IPS DF 6.9 (cell line): ENCODE measurements at regions not wholly inside any gene's neighbourhood (a gene's known extent, or its start where the extent isn't known, plus 50 kb on each side); places are given as distances from the start of the nearest gene placed in this dataset.

Experiments
- DNase-seq: peaks from one replicate; pipeline ENCODE4 v3.0.0-alpha.2; 2013; ENCODE audit warnings: low read depth, low spot score
- H3K27ac ChIP-seq: one replicate; pipeline ENCODE4 v1.5.1; 2013; ENCODE audit warnings: low read length, control low read depth
- H3K27me3 ChIP-seq: 2 replicates; pipeline ENCODE4 v1.6.1; 2013; ENCODE audit warnings: mild to moderate bottlenecking, low read length; ENCODE audit not compliant: control insufficient read depth, insufficient read depth
- H3K36me3 ChIP-seq: 2 replicates; pipeline ENCODE4 v1.6.1; 2013; ENCODE audit warnings: low read length; ENCODE audit not compliant: control insufficient read depth, insufficient read depth
- H3K4me1 ChIP-seq: 2 replicates; pipeline ENCODE4 v1.6.1; 2013; ENCODE audit warnings: low read length; ENCODE audit not compliant: control insufficient read depth, insufficient read depth
- H3K4me3 ChIP-seq: 2 replicates; pipeline ENCODE4 v1.5.1; 2013; ENCODE audit warnings: mild to moderate bottlenecking, low read length
- H3K9me3 ChIP-seq: 2 replicates; pipeline ENCODE4 v1.6.1; 2013; ENCODE audit warnings: low read length, inconsistent platforms; ENCODE audit not compliant: control insufficient read depth, insufficient read depth
- WGBS: extraction: QIAGEN DNeasy Blood & Tissue Kit; methylation state at CpG from one replicate; pipeline ENCODE4 v1.1.7; 2013; ENCODE audit warnings: mixed read lengths, missing lambda C conversion rate; ENCODE audit not compliant: insufficient read length, insufficient coverage; 5-methylcytosine and 5-hydroxymethylcytosine counted together

DNA sequence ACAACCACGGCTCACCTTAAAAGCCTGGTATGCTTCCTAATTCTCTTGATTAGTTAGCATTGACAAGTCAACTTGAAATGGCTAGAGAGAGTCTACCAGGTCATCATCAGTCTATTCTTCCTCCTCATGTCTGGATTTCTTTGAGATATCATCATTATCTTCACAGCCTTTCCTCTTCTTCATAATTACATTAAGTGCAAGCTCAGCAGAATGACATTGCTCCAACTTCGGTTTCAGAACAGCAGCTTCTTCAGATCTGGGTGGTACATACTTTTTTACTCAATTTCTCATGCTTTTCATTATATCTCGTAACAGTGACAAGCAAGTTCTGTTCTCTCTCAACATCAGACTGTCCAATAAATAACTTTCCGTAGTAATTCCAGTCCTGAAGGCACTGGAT is 337.5 kb upstream of the TENM3 start:
- no peaks in the 10 kb centered on the region for H3K27me3 ChIP-seq
- no peak overlapping the region for H3K4me3 ChIP-seq
- no peak overlapping the region for H3K27ac ChIP-seq
- H3K4me1 ChIP-seq, result no peaks in the 10 kb centered on the region
- H3K9me3 ChIP-seq, result no peaks in the 10 kb centered on the region
- no peaks in the 10 kb centered on the region for H3K36me3 ChIP-seq
- no peak for DNase-seq
- WGBS, result no CpG with 5 or more reads among the region's 4 CpGs

DNA sequence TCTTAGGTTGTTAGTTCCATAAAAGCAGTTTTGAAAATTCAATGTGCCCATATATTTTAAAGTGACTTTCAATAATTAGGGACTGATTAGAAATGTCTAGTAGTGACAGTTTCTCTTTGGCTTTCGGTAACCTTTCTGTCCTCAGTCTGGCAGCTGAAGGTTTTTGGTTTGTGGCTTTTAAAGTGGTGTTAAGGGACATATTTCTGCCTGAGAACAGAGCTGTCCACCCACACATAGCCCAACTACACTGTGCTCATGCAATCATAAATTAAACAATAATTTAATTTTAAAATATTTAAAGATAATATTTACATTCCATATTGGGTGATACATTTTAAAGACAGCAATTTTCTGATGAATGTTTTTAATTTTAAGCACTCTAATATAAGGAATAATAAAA is 335.0 kb upstream of the TENM3 start:
- no peaks in the 10 kb centered on the region; the same call in 1 of the 2 replicates for H3K9me3 ChIP-seq
- no peak for DNase-seq
- no peak overlapping the region for H3K27ac ChIP-seq
- no peak overlapping the region for H3K4me3 ChIP-seq
- no CpG with 5 or more reads among the region's 1 CpG for WGBS
- H3K27me3 ChIP-seq, result no peaks in the 10 kb centered on the region
- H3K4me1 ChIP-seq, result no peaks in the 10 kb centered on the region
- H3K36me3 ChIP-seq, result no peaks in the 10 kb centered on the region

DNA sequence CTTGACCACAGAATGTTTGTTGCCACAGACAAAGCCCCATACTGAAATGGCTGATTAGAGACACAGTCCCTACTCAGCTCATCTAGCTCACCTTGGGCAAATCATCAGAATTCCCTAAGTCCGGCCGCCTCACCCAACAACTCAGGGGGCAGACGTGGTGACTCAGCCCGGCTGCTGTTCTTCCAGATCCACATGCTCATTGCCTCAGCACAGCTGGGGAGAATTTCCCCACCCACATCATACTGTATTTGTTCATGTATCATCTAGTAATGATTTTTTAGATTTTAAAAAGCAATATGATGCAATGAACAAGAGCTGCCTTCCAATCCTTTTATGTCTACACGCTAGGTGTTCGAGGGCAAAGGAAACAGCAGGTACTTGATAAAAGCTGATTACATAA is 333.8 kb upstream of the TENM3 start:
- Histone ChIP-seq H3K4me3 (no peak overlapping the region), H3K27me3 (no peaks in the 10 kb centered on the region), H3K27ac (no peak overlapping the region), H3K36me3 (no peaks in the 10 kb centered on the region; the same call in 1 of the 2 replicates), H3K4me1 (no peaks in the 10 kb centered on the region), H3K9me3 (no peaks in the 10 kb centered on the region; the same call in 1 of the 2 replicates)
- no CpG with 5 or more reads among the region's 6 CpGs for WGBS
- no peak for DNase-seq

DNA sequence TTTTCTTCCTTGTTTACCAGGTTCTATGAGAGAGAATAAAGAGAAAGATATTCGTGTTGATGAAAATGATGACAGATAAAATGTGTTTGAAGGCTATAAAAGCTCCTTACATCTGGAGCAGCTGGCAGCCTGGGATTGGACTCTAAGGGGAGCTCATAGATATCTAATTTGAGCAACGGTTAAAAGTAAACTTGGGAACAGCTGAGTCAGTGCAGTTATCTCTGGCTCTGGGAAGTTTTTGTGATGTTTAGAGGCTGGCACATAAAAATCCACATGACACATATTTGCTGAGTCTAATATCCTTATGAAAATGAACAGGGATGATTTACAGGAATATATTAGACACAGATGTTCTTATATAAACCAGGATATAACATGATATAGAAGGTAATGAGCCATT is 331.8 kb upstream of the TENM3 start:
- H3K4me3 ChIP-seq, result no peak overlapping the region
- WGBS, result 100% methylated on average over 1 of the region's 2 CpGs
- no peaks in the 10 kb centered on the region; the same call in 1 of the 2 replicates for H3K36me3 ChIP-seq
- DNase-seq, result no peak
- no peaks in the 10 kb centered on the region; the same call in 1 of the 2 replicates for H3K9me3 ChIP-seq
- no peaks in the 10 kb centered on the region for H3K4me1 ChIP-seq
- H3K27me3 ChIP-seq, result no peaks in the 10 kb centered on the region
- no peak overlapping the region for H3K27ac ChIP-seq

DNA sequence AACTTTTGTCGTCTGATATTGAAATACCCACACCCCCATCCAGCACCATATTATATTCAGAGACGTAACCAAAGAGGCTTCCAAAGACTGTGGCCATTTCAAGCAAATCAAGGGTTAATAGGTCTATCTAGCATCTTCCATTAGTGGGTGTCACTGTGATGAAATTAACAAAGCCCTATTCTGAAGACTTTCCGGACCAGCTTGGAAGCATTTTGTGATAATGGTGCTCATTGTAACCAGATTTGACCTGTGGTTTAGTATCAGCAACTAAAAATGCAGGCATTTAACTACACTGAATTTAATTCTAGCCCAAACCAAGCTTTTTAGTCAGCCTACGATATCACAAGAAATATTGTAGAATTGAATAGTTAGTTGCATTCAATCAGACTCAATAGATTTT is 309.7 kb upstream of the TENM3 start:
- Histone ChIP-seq H3K27ac (no peak overlapping the region), H3K9me3 (no peaks in the 10 kb centered on the region; the same call in 1 of the 2 replicates), H3K4me3 (no peak overlapping the region), H3K27me3 (no peaks in the 10 kb centered on the region; the same call in 1 of the 2 replicates), H3K4me1 (no peaks in the 10 kb centered on the region), H3K36me3 (no peaks in the 10 kb centered on the region)
- no peak for DNase-seq
- WGBS, result no CpG with 5 or more reads among the region's 4 CpGs

DNA sequence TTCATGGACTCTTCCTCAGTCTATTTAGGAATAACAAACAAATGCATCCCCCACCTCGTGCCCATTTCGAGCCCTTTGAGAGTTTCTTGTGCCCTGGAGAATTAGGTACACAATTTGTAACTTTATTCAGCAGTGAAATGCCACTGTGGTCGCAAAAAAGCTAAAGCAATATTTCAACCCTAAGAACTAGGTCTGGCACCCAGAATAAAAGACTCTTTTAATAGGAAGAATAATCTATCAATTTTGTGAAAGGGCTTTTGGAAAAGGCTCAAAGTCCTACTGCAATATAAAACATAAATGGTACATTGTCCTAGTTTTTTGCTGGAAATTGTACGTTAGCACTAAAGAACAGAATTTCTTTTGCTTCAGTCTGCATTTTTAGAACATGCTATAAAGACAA is 304.6 kb upstream of the TENM3 start:
- H3K36me3 ChIP-seq, result no peaks in the 10 kb centered on the region
- no CpG with 5 or more reads among the region's 4 CpGs for WGBS

DNA sequence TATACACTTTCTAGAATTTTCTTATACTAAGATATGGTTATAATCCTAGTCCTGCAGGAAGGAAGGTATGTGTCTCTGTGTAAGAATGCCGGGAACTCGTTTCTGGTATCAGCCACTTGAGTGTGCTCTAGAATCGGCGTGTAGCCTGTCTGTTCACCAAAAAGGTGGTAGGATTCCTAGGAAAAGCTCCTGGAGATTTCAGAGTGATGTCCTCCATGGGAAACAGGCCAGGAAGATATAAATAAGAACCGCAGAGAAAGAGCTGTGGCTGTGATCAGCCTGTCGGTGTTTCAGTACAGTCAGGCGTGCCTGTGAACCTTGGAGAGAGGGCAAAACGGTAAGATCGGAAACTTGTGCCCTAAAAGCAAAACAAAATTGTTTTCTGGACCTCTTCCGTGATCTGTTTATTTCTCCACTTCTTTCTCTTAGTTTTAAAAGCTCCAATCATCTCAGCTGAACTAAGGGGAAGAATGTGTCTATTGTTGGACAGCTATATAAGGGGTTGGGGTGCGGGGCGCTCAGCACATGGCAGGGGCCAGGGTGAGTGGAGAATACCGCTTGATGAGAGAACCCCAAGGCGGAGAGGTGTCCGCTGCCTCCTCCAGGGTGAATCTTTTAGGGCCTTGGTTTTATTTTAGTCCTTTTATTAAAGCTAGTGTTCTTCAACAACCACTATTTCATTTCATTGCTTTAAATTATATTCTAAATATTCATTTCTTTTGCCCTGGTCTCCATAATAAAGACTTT is 303.8 kb upstream of the TENM3 start:
- no peaks in the 10 kb centered on the region for H3K4me1 ChIP-seq
- no peak overlapping the region for H3K27ac ChIP-seq
- DNase-seq, result peak; percentile 13
- H3K36me3 ChIP-seq, result no peaks in the 10 kb centered on the region
- H3K4me3 ChIP-seq, result no peak overlapping the region
- H3K27me3 ChIP-seq, result no peaks in the 10 kb centered on the region; the same call in 1 of the 2 replicates
- WGBS, result no CpG with 5 or more reads among the region's 15 CpGs
- H3K9me3 ChIP-seq, result no peaks in the 10 kb centered on the region

More for the DNA sequence above, 304.6 kb upstream of the TENM3 start:
- Histone ChIP-seq H3K4me1 (no peaks in the 10 kb centered on the region), H3K27ac (no peak overlapping the region), H3K27me3 (no peaks in the 10 kb centered on the region; the same call in 1 of the 2 replicates), H3K9me3 (no peaks in the 10 kb centered on the region), H3K4me3 (no peak overlapping the region)
- no peak for DNase-seq

DNA sequence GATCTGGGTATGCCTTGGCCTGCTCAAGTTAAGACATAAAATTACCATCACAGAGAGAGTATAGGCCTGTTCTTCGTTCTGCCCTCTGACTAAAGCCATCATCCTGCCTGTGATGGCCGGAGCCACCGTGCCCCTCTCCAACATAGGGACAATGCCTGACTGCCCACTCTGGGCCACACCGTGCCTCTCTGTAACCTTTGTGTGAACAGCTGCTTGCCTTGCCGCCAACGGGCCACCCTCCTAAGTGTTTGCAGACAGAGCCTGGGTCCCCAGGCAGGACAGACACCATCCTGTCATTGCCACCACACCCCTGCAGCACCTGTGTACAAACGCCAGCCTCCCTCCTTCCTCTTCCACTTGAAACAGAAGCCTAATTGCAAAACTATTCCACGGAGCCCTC is 298.7 kb upstream of the TENM3 start:
- Histone ChIP-seq H3K4me3 (no peak overlapping the region), H3K27me3 (no peaks in the 10 kb centered on the region), H3K27ac (no peak overlapping the region), H3K9me3 (no peaks in the 10 kb centered on the region), H3K4me1 (no peaks in the 10 kb centered on the region), H3K36me3 (no peaks in the 10 kb centered on the region)
- DNase-seq, result no peak
- WGBS, result no CpG with 5 or more reads among the region's 8 CpGs

DNA sequence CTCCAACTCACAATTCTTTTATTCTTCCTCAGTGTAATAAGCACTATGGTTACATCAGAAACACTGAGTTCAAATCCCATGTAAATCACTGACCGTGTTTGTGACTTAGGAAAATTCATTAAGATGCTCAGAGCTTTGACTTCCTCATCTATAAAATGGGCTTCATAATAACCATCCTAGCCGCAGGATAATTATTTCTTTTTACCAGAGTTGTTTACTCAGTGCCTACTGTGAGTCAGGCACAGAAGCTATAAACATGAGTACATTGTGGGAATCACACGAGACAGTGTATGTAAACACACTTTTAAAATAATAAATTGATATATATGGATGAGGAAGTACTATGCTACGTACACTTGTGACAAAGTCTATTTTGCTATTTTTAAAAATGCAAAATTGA is 296.3 kb upstream of the TENM3 start:
- H3K9me3 ChIP-seq, result no peaks in the 10 kb centered on the region
- H3K27ac ChIP-seq, result no peak overlapping the region
- no CpG with 5 or more reads among the region's 4 CpGs for WGBS
- no peaks in the 10 kb centered on the region for H3K4me1 ChIP-seq
- no peaks in the 10 kb centered on the region for H3K36me3 ChIP-seq
- no peaks in the 10 kb centered on the region for H3K27me3 ChIP-seq
- no peak overlapping the region for H3K4me3 ChIP-seq
- DNase-seq, result no peak

DNA sequence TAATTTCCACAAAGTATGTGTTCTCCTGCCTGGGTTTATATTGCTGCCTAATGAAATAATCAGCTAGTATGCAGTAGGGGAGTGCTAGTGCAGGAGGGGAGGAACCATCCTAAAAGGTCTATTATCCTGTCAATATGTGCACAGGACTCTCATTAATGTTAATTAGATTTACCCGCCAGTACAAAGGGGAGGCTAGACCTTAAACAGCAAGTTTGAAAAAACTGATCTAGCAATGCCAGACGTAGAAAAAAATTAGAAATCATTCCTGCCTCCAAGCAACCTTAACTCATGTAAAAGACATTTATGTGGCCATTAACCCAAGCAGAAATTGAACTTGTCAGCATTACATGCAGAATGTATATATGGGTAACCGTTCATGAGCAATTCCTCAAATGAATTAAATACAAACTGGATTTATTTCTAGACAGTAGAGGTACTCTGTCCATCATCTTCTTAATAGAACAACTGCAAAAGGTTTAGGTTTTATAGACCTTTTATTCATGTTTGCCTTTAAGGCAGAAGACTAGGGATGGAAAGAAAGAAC is 294.3 kb upstream of the TENM3 start:
- Histone ChIP-seq H3K4me1 (no peaks in the 10 kb centered on the region), H3K4me3 (no peak overlapping the region), H3K27me3 (no peaks in the 10 kb centered on the region), H3K27ac (no peak overlapping the region), H3K9me3 (no peaks in the 10 kb centered on the region), H3K36me3 (no peaks in the 10 kb centered on the region)
- WGBS, result no CpG with 5 or more reads among the region's 3 CpGs
- DNase-seq, result no peak
